Ovary (tissue), 3 donors: ENCODE measurements at regions not wholly inside any gene's neighbourhood (a gene's known extent, or its start where the extent isn't known, plus 50 kb on each side); places are given as distances from the start of the nearest gene placed in this dataset.

Experiments used
- CTCF ChIP-seq, 3 donors: fragments of 450-650 bp in 2 of 3; fragments of 200-600 bp in 1 of 3; IDR thresholded peaks; one replicate each; pipeline versions ENCODE4 v1.5.1 to v1.8.0; 2016 to 2022; ENCODE audit warnings: antibody characterized with exemption in 3 of 3, mild to moderate bottlenecking in 1 of 3
- POLR2A ChIP-seq: fragments of 450-650 bp; IDR thresholded peaks from one replicate; pipeline ENCODE4 v1.6.1; 2017; ENCODE audit warnings: antibody characterized with exemption, mild to moderate bottlenecking, moderate library complexity
- donor health status: DM: no; HTN: no; CAD: no.

- TF ChIP-seq POLR2A (no peak), CTCF (IDR thresholded peaks at IDR 0.05) (no peak)
These were observed 116.9 kb upstream of the UXS1 start for GRCh38 chr2:106311041-106311370.
